Parathyroid adenoma (tissue), 2 donors: ENCODE measurements at regions not wholly inside any gene's neighbourhood (a gene's known extent, or its start where the extent isn't known, plus 50 kb on each side); places are given as distances from the start of the nearest gene placed in this dataset.
"Not testable (repeated sequence)": the region's sequence is repeated elsewhere in the genome, so short reads cannot be mapped to it uniquely, and the experiment has no call there.

Experiments used
- H2AFZ ChIP-seq: fragments of 300-600 bp; sonication (generic); one replicate; pipeline ENCODE4 v1.7.0; 2017; ENCODE audit warnings: antibody characterized with exemption, mild to moderate bottlenecking
- H3K27ac ChIP-seq: fragments of 300-600 bp; sonication (generic); one replicate; pipeline ENCODE4 v1.7.0; 2017
- H3K27me3 ChIP-seq: fragments of 300-600 bp; sonication (generic); one replicate; pipeline ENCODE4 v1.7.0; 2017; ENCODE audit warnings: low read length; ENCODE audit not compliant: control insufficient read depth, insufficient read depth
- H3K36me3 ChIP-seq: fragments of 300-600 bp; sonication (generic); one replicate; pipeline ENCODE4 v1.7.0; 2017; ENCODE audit warnings: low read length; ENCODE audit not compliant: control insufficient read depth, insufficient read depth
- H3K4me1 ChIP-seq: fragments of 300-600 bp; sonication (generic); one replicate; pipeline ENCODE4 v1.7.0; 2017; ENCODE audit warnings: control low read depth
- H3K4me2 ChIP-seq: fragments of 300-600 bp; sonication (generic); one replicate; pipeline ENCODE4 v1.7.0; 2017; ENCODE audit warnings: low read length
- H3K4me3 ChIP-seq: fragments of 300-600 bp; sonication (generic); one replicate; pipeline ENCODE4 v1.7.0; 2017; ENCODE audit warnings: low read depth, low read length
- H3K79me2 ChIP-seq: fragments of 300-600 bp; sonication (generic); one replicate; pipeline ENCODE4 v1.7.0; 2017; ENCODE audit warnings: control low read depth
- H3K9ac ChIP-seq: fragments of 300-600 bp; sonication (generic); one replicate; pipeline ENCODE4 v1.7.0; 2017; ENCODE audit warnings: mild to moderate bottlenecking
- H3K9me3 ChIP-seq: fragments of 300-600 bp; sonication (generic); one replicate; pipeline ENCODE4 v1.7.0; 2017; ENCODE audit warnings: low read length; ENCODE audit not compliant: control insufficient read depth
- CTCF ChIP-seq: fragments of 300-600 bp; sonication (generic); IDR thresholded peaks from one replicate; pipeline ENCODE4 v1.7.0; 2017; ENCODE audit warnings: antibody characterized with exemption, mild to moderate bottlenecking
- donor health status: primary hyperparathyroidism.

- TF ChIP-seq CTCF: no peak
- Histone ChIP-seq H3K4me2 (no peak overlapping the region), H2AFZ (no peak overlapping the region), H3K9ac (no peak overlapping the region), H3K4me3 (no peak overlapping the region), H3K4me1 (no peaks in the 10 kb centered on the region), H3K27ac (no peak overlapping the region), H3K9me3 (no peaks in the 10 kb centered on the region), H3K27me3 (no peaks in the 10 kb centered on the region), H3K36me3 (no peaks in the 10 kb centered on the region), H3K79me2 (no peaks in the 10 kb centered on the region)
These were observed 243.2 kb upstream of the FAM78B start for GRCh38 chr1:166410083-166410385.

GRCh38 chr1:166416831-166417230 is 250.0 kb upstream of the FAM78B start:
- not testable (repeated sequence) for H3K4me1 ChIP-seq, H3K79me2 ChIP-seq, H2AFZ ChIP-seq, H3K4me3 ChIP-seq, H3K36me3 ChIP-seq, H3K4me2 ChIP-seq, H3K9me3 ChIP-seq, H3K27ac ChIP-seq, H3K27me3 ChIP-seq, H3K9ac ChIP-seq

- Histone ChIP-seq H3K36me3 (no peaks in the 10 kb centered on the region), H3K4me1 (no peaks in the 10 kb centered on the region), H3K27ac (no peak overlapping the region), H3K27me3 (no peaks in the 10 kb centered on the region), H3K4me2 (no peak overlapping the region), H3K9me3 (no peaks in the 10 kb centered on the region), H3K79me2 (no peaks in the 10 kb centered on the region), H3K4me3 (no peak overlapping the region), H3K9ac (no peak overlapping the region), H2AFZ (no peak overlapping the region)
- no peak for TF ChIP-seq CTCF
These were observed 251.6 kb upstream of the FAM78B start for GRCh38 chr1:166418344-166418933.

- H2AFZ ChIP-seq, H3K36me3 ChIP-seq, H3K4me1 ChIP-seq, H3K79me2 ChIP-seq, H3K4me3 ChIP-seq, H3K9me3 ChIP-seq, H3K27me3 ChIP-seq, H3K27ac ChIP-seq, H3K9ac ChIP-seq, H3K4me2 ChIP-seq: not testable (repeated sequence)
These were observed 255.8 kb upstream of the FAM78B start for GRCh38 chr1:166422586-166422985.

GRCh38 chr1:166432655-166433054 is 265.9 kb upstream of the FAM78B start:
- Histone ChIP-seq H3K4me3 (no peak overlapping the region), H3K27ac (no peak overlapping the region), H3K27me3 (no peaks in the 10 kb centered on the region)

More at GRCh38 chr1:166432655-166433054, 265.9 kb upstream of the FAM78B start:
- H3K9me3 ChIP-seq: no peaks in the 10 kb centered on the region
- H3K79me2 ChIP-seq: no peaks in the 10 kb centered on the region
- no peaks in the 10 kb centered on the region for H3K36me3 ChIP-seq
- no peak for TF ChIP-seq CTCF
- no peak overlapping the region for H3K4me2 ChIP-seq
- no peak overlapping the region for H3K9ac ChIP-seq
- no peak overlapping the region for H2AFZ ChIP-seq
- no peaks in the 10 kb centered on the region for H3K4me1 ChIP-seq
